Endothelial cell of umbilical vein (primary cell): ENCODE measurements at regions not wholly inside any gene's neighbourhood (a gene's known extent, or its start where the extent isn't known, plus 50 kb on each side); places are given as distances from the start of the nearest gene placed in this dataset.

Experiments
- BruUV-seq: library from RNA; stranded (reverse); fragments of 400-500 nt; replicated peaks from 2 replicates; lab custom pipeline; 2021; lab: Mats Ljungman, UMichigan
- CTCF ChIA-PET: fragments of 300-600, 350-600 bp; sonication (Branson Sonifier 250); formaldehyde crosslinking; loops from one replicate; lab custom pipeline; 2021; ENCODE audit warnings: antibody characterized with exemption, inconsistent platforms; lab: Charles Lee
- POLR2A ChIA-PET: fragments of 300-600, 350-600 bp; sonication (Branson Sonifier 250); formaldehyde crosslinking; loops from one replicate; lab custom pipeline; 2021; ENCODE audit warnings: antibody characterized with exemption, inconsistent platforms; lab: Charles Lee
- DNase-seq: peaks from one replicate; pipeline ENCODE4 v3.0.0-alpha.2; 2011; ENCODE audit warnings: low read depth, low spot score
- FAIRE-seq: peaks from 2 replicates; lab custom pipeline; 2011; peaks lifted over from hg19 to GRCh38; lab: Jason Lieb, UNC
- H2AFZ ChIP-seq: 2 replicates; pipeline ENCODE4 v1.6.0; 2012; ENCODE audit warnings: low read depth, low read length, control low read depth, inconsistent platforms
- H3K27ac ChIP-seq: 2 replicates; pipeline ENCODE4 v1.5.1; 2011; ENCODE audit warnings: low read depth, mild to moderate bottlenecking, control low read depth, low read length, moderate library complexity; ENCODE audit not compliant: insufficient read depth
- H3K27me3 ChIP-seq, 2 experiments: 2 replicates each; pipeline versions ENCODE4 v1.6.0 to v1.6.1; 2011; ENCODE audit warnings: low read length in 2 of 2, mixed read lengths in 1 of 2; ENCODE audit not compliant: control insufficient read depth in 2 of 2, insufficient read depth in 2 of 2
- H3K36me3 ChIP-seq, 2 experiments: 2 replicates in 1 of 2; 3 replicates in 1 of 2; pipeline ENCODE4 v1.5.1; 2011; ENCODE audit warnings: low read length in 2 of 2, mild to moderate bottlenecking in 1 of 2, moderate library complexity in 1 of 2; ENCODE audit not compliant: control insufficient read depth in 2 of 2, insufficient read depth in 2 of 2; ENCODE audit errors: extremely low read depth in 1 of 2
- H3K4me1 ChIP-seq: 3 replicates; pipeline ENCODE4 v1.5.1; 2011; ENCODE audit warnings: mild to moderate bottlenecking, low read length; ENCODE audit not compliant: control insufficient read depth, insufficient read depth; ENCODE audit errors: extremely low read depth
- H3K4me2 ChIP-seq: 2 replicates; pipeline ENCODE4 v1.6.1; 2011; ENCODE audit warnings: low read length, control low read depth, mixed read lengths; ENCODE audit not compliant: insufficient read depth
- H3K4me3 ChIP-seq, 3 experiments: fragments of 200-600 bp in 1 of 3; sonication (generic), shearing (Covaris generic) in 1 of 3; replicated peaks in 1 of 3; 2 replicates each; pipeline ENCODE4 v1.5.1; 2011 to 2016; ENCODE audit warnings: control low read depth in 3 of 3, low read length in 3 of 3, mild to moderate bottlenecking in 2 of 3, inconsistent platforms in 1 of 3, low read depth in 1 of 3, moderate library complexity in 1 of 3; ENCODE audit not compliant: insufficient read depth in 1 of 3
- H3K79me2 ChIP-seq: 2 replicates; pipeline ENCODE4 v1.6.0; 2012; ENCODE audit warnings: low read length, inconsistent platforms; ENCODE audit not compliant: control insufficient read depth, insufficient read depth
- H3K9ac ChIP-seq: replicated peaks from 2 replicates; pipeline ENCODE3; 2011; ENCODE audit warnings: low read length, control low read depth; ENCODE audit not compliant: insufficient read depth; ENCODE audit errors: extremely low read depth
- H3K9me1 ChIP-seq: replicated peaks from 3 replicates; pipeline ENCODE4 v1.6.0; 2011; ENCODE audit warnings: mild to moderate bottlenecking, low read length; ENCODE audit not compliant: control insufficient read depth, insufficient read depth; ENCODE audit errors: extremely low read depth
- H3K9me3 ChIP-seq: replicated peaks from 2 replicates; pipeline ENCODE4 v1.5.1; 2012; ENCODE audit warnings: low read length, inconsistent platforms; ENCODE audit not compliant: control insufficient read depth, insufficient read depth
- H4K20me1 ChIP-seq: replicated peaks from 2 replicates; pipeline ENCODE3; 2011; ENCODE audit warnings: mild to moderate bottlenecking, low read length; ENCODE audit not compliant: control insufficient read depth, insufficient read depth; ENCODE audit errors: extremely low read depth
- EZH2 ChIP-seq: IDR thresholded peaks from 2 replicates; pipeline ENCODE4 v1.6.1; 2012; ENCODE audit warnings: borderline replicate concordance, low read depth, mild to moderate bottlenecking, moderate library complexity, low read length, inconsistent platforms; ENCODE audit not compliant: severe bottlenecking
- FOS ChIP-seq: IDR thresholded peaks from 2 replicates; pipeline ENCODE4 v1.6.1; 2011; ENCODE audit warnings: mild to moderate bottlenecking, low read length, moderate library complexity, borderline replicate concordance; ENCODE audit not compliant: insufficient read depth
- GATA2 ChIP-seq: IDR thresholded peaks from 2 replicates; pipeline ENCODE4 v1.7.0; 2011; ENCODE audit warnings: low read depth, mild to moderate bottlenecking, moderate library complexity, mixed read lengths, low read length; ENCODE audit not compliant: insufficient read length, insufficient read depth
- JUN ChIP-seq: IDR thresholded peaks from 2 replicates; pipeline ENCODE4 v1.6.1; 2011; ENCODE audit warnings: borderline replicate concordance, low read depth; ENCODE audit not compliant: insufficient read length, insufficient read depth
- MAX ChIP-seq: IDR thresholded peaks from 2 replicates; pipeline ENCODE4 v1.6.1; 2011; ENCODE audit not compliant: insufficient read depth, insufficient read length
- MYC ChIP-seq: IDR thresholded peaks from one replicate; pipeline ENCODE4 v1.6.1; 2011; ENCODE audit warnings: mild to moderate bottlenecking, low read depth, low read length
- POLR2A ChIP-seq: IDR thresholded peaks from 2 replicates; pipeline ENCODE4 v1.6.1; 2012; ENCODE audit warnings: low read depth, mild to moderate bottlenecking, control low read depth, low read length
- POLR2AphosphoS5 ChIP-seq: IDR thresholded peaks from 2 replicates; pipeline ENCODE4 v1.6.1; 2012; ENCODE audit warnings: low read depth, mild to moderate bottlenecking, control low read depth, low read length, moderate library complexity; ENCODE audit not compliant: insufficient read depth
- dilution Hi-C: fragments of 300-500 bp; cut with MboI; formaldehyde crosslinking; loops from one replicate; pipeline ENCODE4 v1.15.0; 2019; ENCODE audit warnings: low sequenced_read_pairs; ENCODE audit not compliant: extremely low pct_ligation_motif_present
- intact Hi-C: fragments of 100-400 bp; cut with micrococcal nuclease; formaldehyde crosslinking; loops from one replicate; pipeline ENCODE4 v1.10.0; 2022
- TF ChIP-seq, protein P1 (sequence below), 2 donors: IDR thresholded peaks; 1 replicate in 1 of 2; 2 replicates in 1 of 2; pipeline ENCODE4 v1.5.1; 2011; ENCODE audit warnings: low read length in 2 of 2, mild to moderate bottlenecking in 2 of 2, moderate library complexity in 2 of 2, control low read depth in 1 of 2, inconsistent platforms in 1 of 2, low read depth in 1 of 2; ENCODE audit not compliant: insufficient read depth in 1 of 2; ENCODE audit errors: extremely low read depth in 1 of 2

DNA sequence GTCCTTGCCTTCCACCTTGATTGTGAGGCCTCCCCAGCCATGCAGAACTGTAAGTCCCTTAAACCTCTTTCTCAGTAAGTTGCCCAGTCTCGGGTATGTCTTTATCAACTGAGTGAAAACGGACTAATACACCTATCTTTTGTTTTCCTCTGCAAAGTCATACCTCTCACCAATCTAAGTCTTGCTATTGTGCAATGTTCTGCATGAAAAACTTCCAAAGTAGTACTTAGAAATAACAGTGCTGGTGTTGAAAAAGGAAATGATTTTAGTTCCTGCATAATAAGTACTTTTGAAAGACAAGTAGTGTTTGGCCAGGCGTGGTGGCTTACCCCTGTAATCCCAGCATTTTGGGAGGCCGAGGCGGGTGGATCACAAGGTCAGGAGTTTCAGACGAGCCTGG lies 573.5 kb downstream of the ANKRD50 start:
- Histone ChIP-seq H3K27ac (no peak overlapping the region), H3K4me3 (no peak overlapping the region), H3K9me3 (no peaks in the 10 kb centered on the region), H2AFZ (no peak overlapping the region), H3K36me3 (no peaks in the 10 kb centered on the region), H3K9ac (no peak overlapping the region), H4K20me1 (no peaks in the 10 kb centered on the region), H3K4me2 (no peak overlapping the region), H3K79me2 (no peaks in the 10 kb centered on the region), H3K4me1 (no peaks in the 10 kb centered on the region), H3K27me3 (no peaks in the 10 kb centered on the region), H3K9me1 (no peaks in the 10 kb centered on the region)
- ChIA-PET CTCF (interaction anchor here (1.2 kb wide), 1 partner anchor 51 kb away, joined by 3 read pairs; no protein-coding TSS in a partner anchor), POLR2A (no interaction called here)
- no peak for DNase-seq
- dilution Hi-C loops (no loop called here), intact Hi-C loops (no loop called here)
- BruUV-seq = no TSS peak
- TF ChIP-seq EZH2 (no peak), FOS (no peak), MAX (no peak), POLR2A (no peak), GATA2 (no peak), POLR2AphosphoS5 (no peak), MYC (no peak)
- no peak for FAIRE-seq

GRCh38 chr4:124143632-124144031 lies 568.9 kb downstream of the ANKRD50 start:
- FAIRE-seq (no peak), DNase-seq (no peak)
- Histone ChIP-seq H3K79me2 (no peaks in the 10 kb centered on the region), H3K4me3 (no peak overlapping the region), H3K9ac (no peak overlapping the region), H3K27me3 (no peaks in the 10 kb centered on the region), H3K9me3 (no peaks in the 10 kb centered on the region), H3K27ac (no peak overlapping the region), H4K20me1 (no peaks in the 10 kb centered on the region), H3K4me1 (no peaks in the 10 kb centered on the region), H3K4me2 (peak overlapping the region; percentile 25), H3K9me1 (no peaks in the 10 kb centered on the region), H2AFZ (no peak overlapping the region), H3K36me3 (no peaks in the 10 kb centered on the region)
- CTCF ChIA-PET = interaction anchor here (0.6 kb wide), 1 partner anchor 954 kb away, joined by 3 read pairs; no protein-coding TSS in a partner anchor
- intact Hi-C loops (no loop called here), dilution Hi-C loops (no loop called here)
- no TSS peak for BruUV-seq
- TF ChIP-seq POLR2A (no peak), POLR2AphosphoS5 (no peak), FOS (no peak), MYC (no peak), GATA2 (no peak), MAX (no peak), EZH2 (no peak), JUN (no peak)
- TF ChIP-seq, protein P1, sequence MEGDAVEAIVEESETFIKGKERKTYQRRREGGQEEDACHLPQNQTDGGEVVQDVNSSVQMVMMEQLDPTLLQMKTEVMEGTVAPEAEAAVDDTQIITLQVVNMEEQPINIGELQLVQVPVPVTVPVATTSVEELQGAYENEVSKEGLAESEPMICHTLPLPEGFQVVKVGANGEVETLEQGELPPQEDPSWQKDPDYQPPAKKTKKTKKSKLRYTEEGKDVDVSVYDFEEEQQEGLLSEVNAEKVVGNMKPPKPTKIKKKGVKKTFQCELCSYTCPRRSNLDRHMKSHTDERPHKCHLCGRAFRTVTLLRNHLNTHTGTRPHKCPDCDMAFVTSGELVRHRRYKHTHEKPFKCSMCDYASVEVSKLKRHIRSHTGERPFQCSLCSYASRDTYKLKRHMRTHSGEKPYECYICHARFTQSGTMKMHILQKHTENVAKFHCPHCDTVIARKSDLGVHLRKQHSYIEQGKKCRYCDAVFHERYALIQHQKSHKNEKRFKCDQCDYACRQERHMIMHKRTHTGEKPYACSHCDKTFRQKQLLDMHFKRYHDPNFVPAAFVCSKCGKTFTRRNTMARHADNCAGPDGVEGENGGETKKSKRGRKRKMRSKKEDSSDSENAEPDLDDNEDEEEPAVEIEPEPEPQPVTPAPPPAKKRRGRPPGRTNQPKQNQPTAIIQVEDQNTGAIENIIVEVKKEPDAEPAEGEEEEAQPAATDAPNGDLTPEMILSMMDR (IDR thresholded peaks at IDR 0.05; ENCODE audit: extremely low read depth in 1 of 2, insufficient read depth in 1 of 2, low read depth in 1 of 2, low read length in 2 of 2) = no peak
- POLR2A ChIA-PET = no interaction called here
